Endodermal cell (in vitro differentiated cells): ENCODE measurements at regions not wholly inside any gene's neighbourhood (a gene's known extent, or its start where the extent isn't known, plus 50 kb on each side); places are given as distances from the start of the nearest gene placed in this dataset.

Experiments used
- DNase-seq: peaks from one replicate; pipeline ENCODE4 v3.0.0-alpha.2; 2017
- H3K27ac ChIP-seq: 2 replicates; pipeline ENCODE4 v1.5.1; 2013; ENCODE audit warnings: mild to moderate bottlenecking, low read depth, low read length, moderate library complexity
- H3K27me3 ChIP-seq: 2 replicates; pipeline ENCODE4 v1.6.1; 2013; ENCODE audit warnings: mild to moderate bottlenecking, low read length, moderate library complexity; ENCODE audit not compliant: insufficient read depth, control insufficient read depth, poor library complexity, severe bottlenecking
- H3K36me3 ChIP-seq: 2 replicates; pipeline ENCODE4 v1.7.0; 2013; ENCODE audit warnings: mild to moderate bottlenecking, low read length, moderate library complexity; ENCODE audit not compliant: control insufficient read depth, insufficient read depth
- H3K4me1 ChIP-seq: one replicate; pipeline ENCODE4 v1.7.0; 2013; ENCODE audit warnings: low read length; ENCODE audit not compliant: control insufficient read depth, insufficient read depth
- H3K4me3 ChIP-seq: 2 replicates; pipeline ENCODE4 v1.5.1; 2013; ENCODE audit warnings: mild to moderate bottlenecking, low read length, moderate library complexity
- H3K9ac ChIP-seq: 2 replicates; pipeline ENCODE4 v1.6.1; 2013; ENCODE audit warnings: mild to moderate bottlenecking, low read length, moderate library complexity; ENCODE audit not compliant: poor library complexity, severe bottlenecking; ENCODE audit errors: extremely low read depth
- H3K9me3 ChIP-seq: 2 replicates; pipeline ENCODE4 v1.6.1; 2013; ENCODE audit warnings: mild to moderate bottlenecking, low read length, moderate library complexity; ENCODE audit not compliant: control insufficient read depth
- H3K27ac Mint-ChIP-seq: 2 replicates; pipeline ENCODE4 v1.8.0; 2020; ENCODE audit warnings: mixed read lengths
- H3K27me3 Mint-ChIP-seq: 2 replicates; pipeline ENCODE4 v1.8.0; 2021; ENCODE audit warnings: mild to moderate bottlenecking, mixed read lengths; ENCODE audit not compliant: insufficient read depth
- H3K36me3 Mint-ChIP-seq: 2 replicates; pipeline ENCODE4 v1.8.0; 2020; ENCODE audit warnings: low read depth, mixed read lengths
- H3K4me1 Mint-ChIP-seq: 2 replicates; pipeline ENCODE4 v1.8.0; 2020; ENCODE audit warnings: mixed read lengths
- H3K4me3 Mint-ChIP-seq: 2 replicates; pipeline ENCODE4 v1.8.0; 2020; ENCODE audit warnings: mild to moderate bottlenecking, moderate library complexity, mixed read lengths
- H3K9me3 Mint-ChIP-seq: 2 replicates; pipeline ENCODE4 v1.8.0; 2020; ENCODE audit warnings: mild to moderate bottlenecking, mixed read lengths
- WGBS, 2 experiments: methylation state at CpG; one replicate each; pipeline versions ENCODE4 v1.1.5 to v1.1.7; 2013; ENCODE audit warnings: missing lambda C conversion rate in 2 of 2, mixed read lengths in 1 of 2; ENCODE audit not compliant: insufficient coverage in 1 of 2, insufficient read length in 1 of 2; 5-methylcytosine and 5-hydroxymethylcytosine counted together
- TF ChIP-seq, protein P1 (sequence below): fragments of 200-600 bp; sonication (generic); conservative IDR thresholded peaks from 2 replicates; pipeline ENCODE4 v1.5.0; 2021; ENCODE audit warnings: antibody characterized with exemption, mild to moderate bottlenecking

DNA sequence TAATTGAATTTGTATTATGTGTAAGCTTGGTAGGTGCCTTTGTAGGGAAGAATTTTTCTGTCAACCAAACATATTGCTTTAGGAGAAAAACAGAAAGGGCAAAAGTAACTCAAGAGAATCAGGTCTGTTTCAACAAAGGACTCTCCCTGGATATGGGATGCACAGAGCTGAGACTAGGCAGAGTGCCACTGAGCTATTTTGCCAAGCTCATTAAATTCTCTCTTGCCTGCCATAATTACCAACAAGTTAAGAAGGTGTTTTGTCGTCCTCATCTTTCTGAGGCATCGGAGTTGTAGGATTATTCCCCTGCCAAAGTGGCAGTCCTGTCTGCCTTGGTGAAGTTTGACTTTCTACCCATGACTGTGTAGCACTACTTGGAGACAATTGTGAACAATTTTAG lies 438.9 kb upstream of the SEL1L start:
- Mint-ChIP-seq H3K27me3 (no peaks in the 10 kb centered on the region), H3K36me3 (no peaks in the 10 kb centered on the region), H3K9me3 (peaks cover 23% of the 10 kb centered on the region), H3K4me1 (no peaks in the 10 kb centered on the region), H3K4me3 (no peak overlapping the region), H3K27ac (no peak overlapping the region)
- 94 to 100% methylated on average over 2 of the region's 2 CpGs for WGBS, 2 experiments
- Histone ChIP-seq H3K9ac (no peak overlapping the region), H3K9me3 (peaks cover 33% of the 10 kb centered on the region), H3K4me1 (no peaks in the 10 kb centered on the region), H3K36me3 (no peaks in the 10 kb centered on the region), H3K27me3 (no peaks in the 10 kb centered on the region), H3K27ac (no peak overlapping the region), H3K4me3 (no peak overlapping the region)
- no peak for DNase-seq
- TF ChIP-seq, protein P1, sequence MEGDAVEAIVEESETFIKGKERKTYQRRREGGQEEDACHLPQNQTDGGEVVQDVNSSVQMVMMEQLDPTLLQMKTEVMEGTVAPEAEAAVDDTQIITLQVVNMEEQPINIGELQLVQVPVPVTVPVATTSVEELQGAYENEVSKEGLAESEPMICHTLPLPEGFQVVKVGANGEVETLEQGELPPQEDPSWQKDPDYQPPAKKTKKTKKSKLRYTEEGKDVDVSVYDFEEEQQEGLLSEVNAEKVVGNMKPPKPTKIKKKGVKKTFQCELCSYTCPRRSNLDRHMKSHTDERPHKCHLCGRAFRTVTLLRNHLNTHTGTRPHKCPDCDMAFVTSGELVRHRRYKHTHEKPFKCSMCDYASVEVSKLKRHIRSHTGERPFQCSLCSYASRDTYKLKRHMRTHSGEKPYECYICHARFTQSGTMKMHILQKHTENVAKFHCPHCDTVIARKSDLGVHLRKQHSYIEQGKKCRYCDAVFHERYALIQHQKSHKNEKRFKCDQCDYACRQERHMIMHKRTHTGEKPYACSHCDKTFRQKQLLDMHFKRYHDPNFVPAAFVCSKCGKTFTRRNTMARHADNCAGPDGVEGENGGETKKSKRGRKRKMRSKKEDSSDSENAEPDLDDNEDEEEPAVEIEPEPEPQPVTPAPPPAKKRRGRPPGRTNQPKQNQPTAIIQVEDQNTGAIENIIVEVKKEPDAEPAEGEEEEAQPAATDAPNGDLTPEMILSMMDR, result no peak

DNA sequence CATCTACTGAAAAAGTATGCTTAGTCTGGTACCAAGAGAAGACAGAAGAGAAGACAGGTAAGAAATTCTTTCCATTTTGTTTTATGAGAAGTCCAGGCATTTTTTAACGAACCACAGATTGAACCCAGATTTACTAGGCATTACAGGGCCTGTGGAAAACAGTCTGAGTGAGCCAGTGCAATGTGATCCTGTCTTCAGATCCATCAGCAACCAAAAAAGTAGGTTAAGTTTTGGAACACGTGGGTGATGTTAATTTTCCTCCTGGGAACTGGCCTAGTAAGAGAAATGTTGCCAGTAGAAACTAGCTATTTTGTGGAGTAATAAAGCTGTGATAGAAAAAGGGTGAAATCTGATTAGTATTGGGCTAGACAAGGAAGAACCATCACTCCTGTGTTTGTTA lies 440.9 kb upstream of the SEL1L start:
- DNase-seq, result no peak
- H3K36me3 Mint-ChIP-seq, result no peaks in the 10 kb centered on the region
- H3K4me1 ChIP-seq, result no peaks in the 10 kb centered on the region
- H3K27me3 Mint-ChIP-seq, result no peaks in the 10 kb centered on the region
- WGBS, 2 experiments, result 88 to 95% methylated on average over 2 of the region's 2 CpGs
- no peaks in the 10 kb centered on the region for H3K27me3 ChIP-seq
- H3K4me3 Mint-ChIP-seq, result no peak overlapping the region
- H3K27ac Mint-ChIP-seq, result no peak overlapping the region
- peaks cover 15% of the 10 kb centered on the region for H3K9me3 ChIP-seq
- H3K4me3 ChIP-seq, result no peak overlapping the region
- H3K9ac ChIP-seq, result no peak overlapping the region
- H3K27ac ChIP-seq, result no peak overlapping the region
- H3K36me3 ChIP-seq, result no peaks in the 10 kb centered on the region
- TF ChIP-seq, protein P1, result no peak
- no peaks in the 10 kb centered on the region for H3K4me1 Mint-ChIP-seq
- H3K9me3 Mint-ChIP-seq, result peaks cover 6% of the 10 kb centered on the region

DNA sequence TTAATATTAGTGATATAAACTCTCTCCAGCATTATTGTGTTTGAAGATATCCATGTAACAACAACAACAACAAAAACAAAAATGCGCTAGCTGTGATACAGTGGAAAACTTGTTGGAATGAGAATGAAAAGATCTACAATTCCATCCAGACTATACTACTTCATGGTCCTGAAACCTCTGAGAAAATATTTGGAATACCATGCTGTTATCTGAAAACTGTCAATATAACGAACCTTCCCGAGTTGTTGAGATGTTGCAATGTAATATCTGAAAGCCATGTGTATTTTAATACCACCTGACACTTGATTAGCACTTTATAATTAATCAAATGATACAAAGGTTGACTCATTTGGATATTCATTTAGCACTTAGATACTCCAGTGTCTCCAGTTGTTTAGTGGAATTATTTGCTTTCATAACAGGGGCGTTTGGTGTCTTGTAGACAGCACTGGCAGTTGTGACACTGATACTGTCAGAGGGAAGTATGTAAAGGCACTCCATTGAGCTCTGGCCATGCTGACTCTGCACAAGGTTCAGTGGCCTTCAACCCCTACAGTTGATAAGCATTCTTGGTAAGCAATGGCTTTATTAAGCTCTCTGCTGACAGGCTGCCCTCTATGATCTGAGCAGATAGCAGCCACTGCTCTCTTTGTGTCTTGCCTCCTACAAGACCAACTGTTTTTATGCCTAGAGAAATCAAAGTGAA lies 447.1 kb upstream of the SEL1L start:
- H3K4me3 ChIP-seq, result no peak overlapping the region
- TF ChIP-seq, protein P1, result no peak
- Mint-ChIP-seq H3K36me3 (no peaks in the 10 kb centered on the region), H3K27ac (no peak overlapping the region), H3K27me3 (no peaks in the 10 kb centered on the region), H3K4me1 (no peaks in the 10 kb centered on the region), H3K4me3 (no peak overlapping the region), H3K9me3 (no peaks in the 10 kb centered on the region)
- H3K9me3 ChIP-seq, result no peaks in the 10 kb centered on the region
- H3K9ac ChIP-seq, result no peak overlapping the region
- H3K27me3 ChIP-seq, result no peaks in the 10 kb centered on the region
- H3K36me3 ChIP-seq, result no peaks in the 10 kb centered on the region
- WGBS, 2 experiments, result 80 to 86% methylated on average over 2 to 3 of the region's 4 CpGs
- no peaks in the 10 kb centered on the region for H3K4me1 ChIP-seq
- no peak overlapping the region for H3K27ac ChIP-seq
- no peak for DNase-seq
